H1 (cell line): ENCODE measurements at regions not wholly inside any gene's neighbourhood (a gene's known extent, or its start where the extent isn't known, plus 50 kb on each side); places are given as distances from the start of the nearest gene placed in this dataset.

ENCODE experiments used
- CTCF ChIA-PET: fragments of 300-600 bp; sonication (Branson Sonifier 250); formaldehyde crosslinking; loops from one replicate; lab custom pipeline; 2021; ENCODE audit not compliant: partially characterized antibody; lab: Charles Lee
- POLR2A ChIA-PET: fragments of 300-600 bp; sonication (Branson Sonifier 250); formaldehyde crosslinking; loops from one replicate; lab custom pipeline; 2021; ENCODE audit warnings: inconsistent platforms; ENCODE audit not compliant: partially characterized antibody; lab: Charles Lee
- DNase-seq, 2 experiments: peaks; one replicate each; pipeline versions ENCODE4 v3.0.0 to v3.0.0-alpha.2; 2010 to 2022; ENCODE audit warnings: low spot score in 2 of 2, low read depth in 1 of 2, mixed read lengths in 1 of 2
- FAIRE-seq: peaks from 2 replicates; lab custom pipeline; 2011; peaks lifted over from hg19 to GRCh38; lab: Jason Lieb, UNC
- H2AFZ ChIP-seq: 2 replicates; pipeline ENCODE4 v1.8.1; 2012; ENCODE audit warnings: low read length, inconsistent platforms
- H2AK5ac ChIP-seq: 2 replicates; pipeline ENCODE4 v1.6.1; 2013; ENCODE audit warnings: low read depth, low read length
- H2BK120ac ChIP-seq: replicated peaks from 2 replicates; pipeline ENCODE3; 2013; ENCODE audit warnings: low read depth, low read length, inconsistent platforms
- H2BK12ac ChIP-seq: 2 replicates; pipeline ENCODE4 v1.6.1; 2013; ENCODE audit warnings: low read depth, low read length
- H2BK15ac ChIP-seq: 2 replicates; pipeline ENCODE4 v1.6.1; 2013; ENCODE audit warnings: low read length
- H2BK20ac ChIP-seq: 2 replicates; pipeline ENCODE4 v1.6.1; 2013; ENCODE audit warnings: low read length
- H2BK5ac ChIP-seq: 2 replicates; pipeline ENCODE4 v1.6.1; 2013; ENCODE audit warnings: low read depth, low read length
- H3K14ac ChIP-seq: 2 replicates; pipeline ENCODE4 v1.6.1; 2013; ENCODE audit warnings: inconsistent platforms; ENCODE audit not compliant: insufficient read length
- H3K18ac ChIP-seq: 2 replicates; pipeline ENCODE4 v1.6.1; 2013; ENCODE audit warnings: low read length; ENCODE audit errors: extremely low read depth
- H3K23ac ChIP-seq: 2 replicates; pipeline ENCODE4 v1.6.1; 2013; ENCODE audit warnings: inconsistent platforms; ENCODE audit not compliant: insufficient read length
- H3K23me2 ChIP-seq: 2 replicates; pipeline ENCODE4 v1.6.1; 2013; ENCODE audit warnings: low read depth, low read length
- H3K27ac ChIP-seq: 2 replicates; pipeline ENCODE4 v1.6.1; 2011; ENCODE audit warnings: low read depth, low read length, inconsistent platforms
- H3K27me3 ChIP-seq, 4 experiments: replicated peaks in 1 of 4; 1 replicate in 1 of 4; 2 replicates in 3 of 4; pipeline versions ENCODE4 v1.6.1 to v1.8.1; 2011 to 2013; ENCODE audit warnings: low read length in 3 of 4, mild to moderate bottlenecking in 3 of 4, inconsistent platforms in 2 of 4, mixed read lengths in 2 of 4, moderate library complexity in 1 of 4; ENCODE audit not compliant: control insufficient read depth in 3 of 4, insufficient read depth in 3 of 4; ENCODE audit errors: extremely low read depth in 1 of 4
- H3K36me3 ChIP-seq, 4 experiments: 2 replicates each; pipeline versions ENCODE4 v1.6.1 to v1.8.1; 2011 to 2013; ENCODE audit warnings: mild to moderate bottlenecking in 4 of 4, low read length in 3 of 4, moderate library complexity in 2 of 4, control low read depth in 1 of 4, inconsistent platforms in 1 of 4; ENCODE audit not compliant: insufficient read depth in 4 of 4, control insufficient read depth in 2 of 4
- H3K4ac ChIP-seq: replicated peaks from 2 replicates; pipeline ENCODE3; 2013; ENCODE audit warnings: low read length, low read depth, mixed read lengths, inconsistent platforms; ENCODE audit not compliant: insufficient read length
- H3K4me1 ChIP-seq, 4 experiments: replicated peaks in 1 of 4; 1 replicate in 1 of 4; 2 replicates in 3 of 4; pipeline versions ENCODE4 v1.6.1 to v1.8.1; 2011 to 2013; ENCODE audit warnings: low read length in 3 of 4, inconsistent platforms in 2 of 4, mixed read lengths in 1 of 4; ENCODE audit not compliant: insufficient read depth in 4 of 4, control insufficient read depth in 3 of 4
- H3K4me2 ChIP-seq, 2 experiments: 2 replicates each; pipeline versions ENCODE4 v1.6.1 to v1.8.1; 2011 to 2013; ENCODE audit warnings: low read depth in 2 of 2, low read length in 2 of 2, control low read depth in 1 of 2, inconsistent platforms in 1 of 2, mild to moderate bottlenecking in 1 of 2; ENCODE audit not compliant: insufficient read depth in 1 of 2
- H3K4me3 ChIP-seq, 4 experiments: fragments of 200-600, 300-600 bp in 1 of 4; sonication (generic), shearing (Covaris generic), sonication (Bioruptor Twin) in 1 of 4; 2 replicates each; pipeline versions ENCODE4 v1.5.1 to v1.8.1; 2011 to 2016; ENCODE audit warnings: low read length in 4 of 4, low read depth in 3 of 4, control low read depth in 2 of 4, inconsistent platforms in 2 of 4, mild to moderate bottlenecking in 2 of 4, mixed read lengths in 1 of 4, moderate library complexity in 1 of 4; ENCODE audit not compliant: insufficient read depth in 2 of 4; ENCODE audit errors: extremely low read depth in 1 of 4
- H3K56ac ChIP-seq: replicated peaks from 2 replicates; pipeline ENCODE3; 2013; ENCODE audit warnings: low read depth, mild to moderate bottlenecking, mixed read lengths, low read length, inconsistent platforms; ENCODE audit not compliant: insufficient read length
- H3K79me1 ChIP-seq: 2 replicates; pipeline ENCODE4 v1.6.1; 2013; ENCODE audit warnings: low read depth, low read length, control low read depth
- H3K79me2 ChIP-seq, 2 experiments: 2 replicates each; pipeline versions ENCODE4 v1.6.1 to v1.8.1; 2012 to 2013; ENCODE audit warnings: low read length in 2 of 2, mild to moderate bottlenecking in 2 of 2, inconsistent platforms in 1 of 2; ENCODE audit not compliant: insufficient read depth in 2 of 2, control insufficient read depth in 1 of 2
- H3K9ac ChIP-seq, 4 experiments: replicated peaks in 1 of 4; 1 replicate in 1 of 4; 2 replicates in 3 of 4; pipeline versions ENCODE4 v1.6.1 to v1.8.1; 2011 to 2013; ENCODE audit warnings: low read depth in 3 of 4, low read length in 3 of 4, control low read depth in 2 of 4, mild to moderate bottlenecking in 2 of 4, moderate library complexity in 2 of 4, inconsistent platforms in 1 of 4; ENCODE audit errors: extremely low read depth in 1 of 4
- H3K9me3 ChIP-seq, 2 experiments: 2 replicates each; pipeline versions ENCODE4 v1.6.1 to v1.8.1; 2012 to 2013; ENCODE audit warnings: mild to moderate bottlenecking in 2 of 2, moderate library complexity in 2 of 2, control low read depth in 1 of 2, inconsistent platforms in 1 of 2, low read depth in 1 of 2, low read length in 1 of 2, mixed read lengths in 1 of 2; ENCODE audit not compliant: insufficient read depth in 2 of 2
- H4K20me1 ChIP-seq, 2 experiments: replicated peaks in 1 of 2; 2 replicates each; pipeline versions ENCODE3 to v1.8.1; 2011 to 2013; ENCODE audit warnings: inconsistent platforms in 2 of 2, low read length in 2 of 2, mild to moderate bottlenecking in 1 of 2; ENCODE audit not compliant: insufficient read depth in 2 of 2, control insufficient read depth in 1 of 2
- H4K5ac ChIP-seq: 2 replicates; pipeline ENCODE4 v1.6.1; 2013; ENCODE audit warnings: low read length, low read depth, mixed read lengths, inconsistent platforms; ENCODE audit not compliant: insufficient read length
- H4K8ac ChIP-seq: 2 replicates; pipeline ENCODE4 v1.8.0; 2013; ENCODE audit warnings: mild to moderate bottlenecking, moderate library complexity, low read length, inconsistent platforms; ENCODE audit not compliant: insufficient read depth; ENCODE audit errors: extremely low read depth
- H4K91ac ChIP-seq: replicated peaks from 2 replicates; pipeline ENCODE3; 2013; ENCODE audit warnings: low read length, mixed read lengths, inconsistent platforms; ENCODE audit not compliant: insufficient read length
- BCL11A ChIP-seq, 2 experiments: IDR thresholded peaks; one replicate each; pipeline ENCODE4 v1.6.1; 2011; ENCODE audit warnings: low read depth in 2 of 2, low read length in 2 of 2, mild to moderate bottlenecking in 2 of 2
- CEBPB ChIP-seq: IDR thresholded peaks from 2 replicates; pipeline ENCODE4 v1.6.1; 2012; ENCODE audit warnings: low read depth, low read length
- CHD1 ChIP-seq: IDR thresholded peaks from 2 replicates; pipeline ENCODE4 v1.6.1; 2012; ENCODE audit warnings: low read depth, low read length, improper control_type of control experiment
- CREB1 ChIP-seq: IDR thresholded peaks from 2 replicates; pipeline ENCODE4 v1.6.1; 2012; ENCODE audit warnings: inconsistent platforms
- HDAC2 ChIP-seq, 2 experiments: fragments of 300-600 bp in 1 of 2; sonication (generic) in 1 of 2; IDR thresholded peaks; 2 replicates each; pipeline ENCODE4 v1.6.1; 2011 to 2012; ENCODE audit warnings: low read depth in 2 of 2, low read length in 2 of 2, mild to moderate bottlenecking in 2 of 2, moderate library complexity in 2 of 2, borderline replicate concordance in 1 of 2, inconsistent platforms in 1 of 2
- JUN ChIP-seq: IDR thresholded peaks from 2 replicates; pipeline ENCODE4 v1.6.1; 2011; ENCODE audit warnings: low read depth, mild to moderate bottlenecking, improper control_type of control experiment, low read length
- JUND ChIP-seq: IDR thresholded peaks from 2 replicates; pipeline ENCODE4 v1.6.1; 2011; ENCODE audit warnings: mild to moderate bottlenecking, improper control_type of control experiment, low read length
- KDM4A ChIP-seq: IDR thresholded peaks from one replicate; pipeline ENCODE4 v1.7.1; 2012; ENCODE audit warnings: low read depth, mild to moderate bottlenecking, moderate library complexity, low read length, inconsistent platforms; ENCODE audit not compliant: severe bottlenecking
- NRF1 ChIP-seq: IDR thresholded peaks from 2 replicates; pipeline ENCODE4 v1.6.1; 2011; ENCODE audit warnings: mild to moderate bottlenecking, low read depth, low read length, improper control_type of control experiment
- SIN3A ChIP-seq, 2 experiments: IDR thresholded peaks in 1 of 2; conservative IDR thresholded peaks in 1 of 2; 2 replicates each; pipeline ENCODE4 v1.6.1; 2011 to 2012; ENCODE audit warnings: low read length in 2 of 2, improper control_type of control experiment in 1 of 2, low read depth in 1 of 2, mild to moderate bottlenecking in 1 of 2
- SRF ChIP-seq: IDR thresholded peaks from 2 replicates; pipeline ENCODE4 v1.6.1; 2011; ENCODE audit warnings: mild to moderate bottlenecking, low read depth, low read length, moderate library complexity
- SUZ12 ChIP-seq: fragments of 200-600 bp; sonication (generic); IDR thresholded peaks from 2 replicates; pipeline ENCODE4 v1.6.1; 2012; ENCODE audit warnings: mild to moderate bottlenecking, inconsistent platforms, low read length, moderate library complexity, mixed read lengths
- TCF12 ChIP-seq: IDR thresholded peaks from 2 replicates; pipeline ENCODE4 v1.6.1; 2011; ENCODE audit warnings: low read depth, mild to moderate bottlenecking, low read length
- YY1 ChIP-seq: IDR thresholded peaks from 2 replicates; pipeline ENCODE4 v1.6.1; 2011; ENCODE audit warnings: low read depth, mild to moderate bottlenecking, low read length
- WGBS, 2 experiments: shearing (Covaris generic) in 1 of 2; methylation state at CpG; one replicate each; pipeline versions ENCODE4 v1.1.6 to v1.1.7; 2013 to 2015; ENCODE audit warnings: low lambda C conversion rate in 2 of 2, mixed read lengths in 2 of 2, inconsistent platforms in 1 of 2, low coverage in 1 of 2, missing lambda C conversion rate in 1 of 2; ENCODE audit not compliant: insufficient replicate concordance in 2 of 2, insufficient coverage in 1 of 2, insufficient read length in 1 of 2; ENCODE audit errors: extremely low coverage in 1 of 2, missing lambda C conversion rate in 1 of 2; 5-methylcytosine and 5-hydroxymethylcytosine counted together

GRCh38 chr13:84445776-84446175, 563.5 kb upstream of the SLITRK1 start:
- no peak overlapping the region for H2BK5ac ChIP-seq
- ChIA-PET POLR2A (no interaction called here), CTCF (interaction anchor here (1.0 kb wide), 1 partner anchor 9 kb away, joined by 4 read pairs; no protein-coding TSS in a partner anchor)
- H2BK12ac ChIP-seq: no peak overlapping the region
- no peak overlapping the region for H3K4ac ChIP-seq
- H3K56ac ChIP-seq: no peak overlapping the region
- H2BK15ac ChIP-seq: no peak overlapping the region
- FAIRE-seq (no peak), DNase-seq (no peak)
- H3K4me2 ChIP-seq: no peak overlapping the region
- no peak overlapping the region for H3K18ac ChIP-seq
- H2AFZ ChIP-seq: no peak overlapping the region
- H3K79me1 ChIP-seq: no peaks in the 10 kb centered on the region
- no peaks in the 10 kb centered on the region for H3K23me2 ChIP-seq
- H4K20me1 ChIP-seq: no peaks in the 10 kb centered on the region
- H2AK5ac ChIP-seq: no peak overlapping the region
- no peaks in the 10 kb centered on the region for H3K79me2 ChIP-seq
- H3K27ac ChIP-seq: no peak overlapping the region
- no peak overlapping the region for H3K9ac ChIP-seq
- no peaks in the 10 kb centered on the region for H3K9me3 ChIP-seq
- no peaks in the 10 kb centered on the region for H3K27me3 ChIP-seq
- WGBS, 2 experiments: 100% methylated on average over 5 of the region's 5 CpGs; no CpG with 5 or more reads in 1 of the 2 experiments
- H3K4me1 ChIP-seq: no peaks in the 10 kb centered on the region
- no peaks in the 10 kb centered on the region for H3K36me3 ChIP-seq
- H4K5ac ChIP-seq: no peak overlapping the region
- H4K91ac ChIP-seq: no peak overlapping the region
- no peak overlapping the region for H4K8ac ChIP-seq
- no peak overlapping the region for H2BK20ac ChIP-seq
- H3K4me3 ChIP-seq: no peak overlapping the region
- H2BK120ac ChIP-seq: no peak overlapping the region
- H3K14ac ChIP-seq: no peak overlapping the region
- no peak overlapping the region for H3K23ac ChIP-seq
- TF ChIP-seq CREB1: no peak
- no peak for TF ChIP-seq KDM4A
- no peak for TF ChIP-seq YY1
- TF ChIP-seq SRF: no peak
- no peak for TF ChIP-seq TCF12
- no peak for TF ChIP-seq BCL11A (IDR thresholded peaks at IDR 0.05; ENCODE audit: low read depth in 2 of 2, low read length in 2 of 2)
- no peak for TF ChIP-seq HDAC2 (IDR thresholded peaks at IDR 0.05; ENCODE audit: borderline replicate concordance in 1 of 2, low read depth in 2 of 2, low read length in 2 of 2)
- no peak for TF ChIP-seq CEBPB
- TF ChIP-seq CHD1: no peak
- TF ChIP-seq SIN3A (conservative IDR thresholded peaks at IDR 0.05 in 1 of 2, IDR thresholded peaks at IDR 0.05 in 1 of 2; ENCODE audit: low read depth in 1 of 2, low read length in 2 of 2): no peak
- TF ChIP-seq JUND: no peak
- no peak for TF ChIP-seq SUZ12
- no peak for TF ChIP-seq JUN
- no peak for TF ChIP-seq NRF1
